Heart left ventricle (tissue), 13 donors: ENCODE measurements at regions not wholly inside any gene's neighbourhood (a gene's known extent, or its start where the extent isn't known, plus 50 kb on each side); places are given as distances from the start of the nearest gene placed in this dataset.

Source experiments
- CTCF ChIP-seq, 12 donors: fragments of 200-600 bp; sonication (generic) in 4 of 12; IDR thresholded peaks; one replicate each; pipeline versions ENCODE4 v1.5.0 to v1.8.0; 2018 to 2022; ENCODE audit warnings: antibody characterized with exemption in 12 of 12, mild to moderate bottlenecking in 5 of 12
- POLR2A ChIP-seq, 2 donors: fragments of 450-650 bp; IDR thresholded peaks; one replicate each; pipeline ENCODE4 v1.6.1; 2017; ENCODE audit warnings: antibody characterized with exemption in 2 of 2, mild to moderate bottlenecking in 2 of 2, moderate library complexity in 2 of 2
- donor health status: ischemic (EF 13 %, LVEDD 7.1; RV severe dilation, severe dysfunction).
- donor health status: DM: no; HTN: yes; CAD: no.
- donor health status: DM: no; HTN: no; CAD: no.
- donor health status: ischemic (EF 25% LVEDD 6.9; RV normal size, moderate dysfunction).
- donor health status: ischemic (EF 25% LVEDD 5.7; RV mildly dilated, moderate dysfunction).
- donor health status: ischemic (EF 35%, LVEDD 5.7; RV mildly dilated, moderate dysfunction).
- donor health status: nonischemic (EF 11% LVEDD 7.7; RV severe dilation, severe dysfunction).
- donor health status: DM: yes; HTN: yes; CAD: no.
- donor health status: PGD.
- donor health status: ischemic (EF 29% LVEDD 5.4; RV normal size, mild dysfunction).
- donor health status: nonischemic (EF 23%, LVEDD 6.1; RV moderate dilation, normal function).

DNA sequence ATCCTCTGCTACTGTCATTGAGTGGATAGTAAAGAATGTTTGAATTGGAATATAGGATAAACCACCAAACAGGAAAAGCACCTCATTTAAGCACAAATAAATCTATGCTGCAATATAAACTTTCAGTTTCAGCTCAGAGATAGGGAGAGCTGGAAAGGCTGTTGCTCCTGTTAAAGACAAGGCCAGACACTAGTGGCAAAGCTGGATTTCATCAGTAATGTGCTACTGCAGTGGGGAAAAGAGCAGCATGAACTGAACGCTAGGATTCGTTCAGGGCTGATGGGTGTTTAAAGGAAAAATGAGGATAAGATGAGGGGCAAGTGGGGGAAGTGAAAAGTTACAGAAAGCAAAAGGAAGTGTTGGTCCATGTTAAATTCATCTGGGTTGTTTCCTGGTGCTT lies 775.4 kb upstream of the COBL start:
- TF ChIP-seq CTCF (IDR thresholded peaks at IDR 0.05) (no peak), POLR2A (IDR thresholded peaks at IDR 0.05) (no peak)
